K562 (cell line): ENCODE measurements at regions not wholly inside any gene's neighbourhood (a gene's known extent, or its start where the extent isn't known, plus 50 kb on each side); places are given as distances from the start of the nearest gene placed in this dataset.

Experiments
- ATAC-seq: fragments of 200-7000 bp; cut with Tn5 transposase; 3 replicates; pipeline ENCODE4 v1.9.1; 2020; ENCODE audit warnings: moderate library complexity
- BruUV-seq: library from RNA; stranded (reverse); fragments of 400-500 nt; replicated peaks from 2 replicates; lab custom pipeline; 2021; lab: Mats Ljungman, UMichigan
- CTCF ChIA-PET: fragments of 300-600 bp; formaldehyde crosslinking; extraction: SDS; loops from one replicate; lab custom pipeline; 2021; ENCODE audit warnings: low intra/inter-chr PET ratio; lab: Yijun Ruan, JAX
- POLR2A ChIA-PET: fragments of 300-600, 350-650 bp; sonication (Branson Sonifier 250); formaldehyde crosslinking; extraction: SDS; loops from one replicate; lab custom pipeline; 2021; ENCODE audit warnings: antibody characterized with exemption, inconsistent platforms; lab: Yijun Ruan, JAX
- DNase-seq, 4 experiments: peaks; one replicate each; pipeline versions ENCODE4 v3.0.0 to v3.0.0-alpha.2; 2011 to 2018; ENCODE audit warnings: low spot score in 3 of 4, mixed read lengths in 3 of 4; ENCODE audit errors: extremely low read depth in 1 of 4
- FAIRE-seq: peaks from 2 replicates; lab custom pipeline; 2011; peaks lifted over from hg19 to GRCh38; lab: Jason Lieb, UNC
- H2AFZ ChIP-seq: 2 replicates; pipeline ENCODE4 v1.6.0; 2011; ENCODE audit warnings: low read depth, low read length, control low read depth, inconsistent platforms
- H3K27ac ChIP-seq: fragments of 200-600 bp; 3 replicates; pipeline ENCODE4 v1.8.0; 2011; ENCODE audit warnings: low read depth, mild to moderate bottlenecking, control low read depth, inconsistent platforms, low read length, moderate library complexity, mixed read lengths; ENCODE audit errors: extremely low read depth
- H3K27me3 ChIP-seq, 2 experiments: fragments of 300-600 bp in 1 of 2; 2 replicates in 1 of 2; 3 replicates in 1 of 2; pipeline versions ENCODE4 v1.6.0 to v1.8.0; 2011; ENCODE audit warnings: inconsistent platforms in 2 of 2, low read length in 2 of 2, mild to moderate bottlenecking in 1 of 2, mixed read lengths in 1 of 2, moderate library complexity in 1 of 2; ENCODE audit not compliant: control insufficient read depth in 2 of 2, insufficient read depth in 2 of 2
- H3K36me3 ChIP-seq: fragments of 300-600 bp; 3 replicates; pipeline ENCODE4 v1.8.0; 2011; ENCODE audit warnings: mild to moderate bottlenecking, low read length, inconsistent platforms; ENCODE audit not compliant: control insufficient read depth, insufficient read depth
- H3K4me1 ChIP-seq, 2 experiments: fragments of 200-600 bp in 1 of 2; replicated peaks in 1 of 2; 2 replicates in 1 of 2; 3 replicates in 1 of 2; pipeline versions ENCODE4 v1.5.1 to v1.8.0; 2011; ENCODE audit warnings: inconsistent platforms in 2 of 2, low read length in 2 of 2, mild to moderate bottlenecking in 1 of 2, mixed read lengths in 1 of 2, moderate library complexity in 1 of 2; ENCODE audit not compliant: control insufficient read depth in 2 of 2, insufficient read depth in 2 of 2
- H3K4me2 ChIP-seq: 2 replicates; pipeline ENCODE4 v1.6.1; 2011; ENCODE audit warnings: low read length, control low read depth, inconsistent platforms, mixed read lengths; ENCODE audit not compliant: insufficient read depth
- H3K4me3 ChIP-seq: fragments of 200-600 bp; sonication (generic), shearing (Covaris generic); 2 replicates; pipeline ENCODE4 v1.5.1; 2016; ENCODE audit warnings: control low read depth, inconsistent platforms
- H3K79me2 ChIP-seq: fragments of 200-600 bp; 3 replicates; pipeline ENCODE4 v1.8.0; 2011; ENCODE audit warnings: low read length, inconsistent platforms; ENCODE audit not compliant: control insufficient read depth, insufficient read depth
- H3K9ac ChIP-seq, 2 experiments: 2 replicates each; pipeline versions ENCODE4 v1.6.0 to v1.6.1; 2011; ENCODE audit warnings: low read depth in 2 of 2, low read length in 2 of 2, control low read depth in 1 of 2, inconsistent platforms in 1 of 2, mild to moderate bottlenecking in 1 of 2, mixed read lengths in 1 of 2; ENCODE audit not compliant: insufficient read depth in 1 of 2
- H3K9me1 ChIP-seq: one replicate; pipeline ENCODE4 v1.6.0; 2011; ENCODE audit warnings: inconsistent platforms, mild to moderate bottlenecking, low read length, moderate library complexity; ENCODE audit not compliant: control insufficient read depth, insufficient read depth
- H3K9me3 ChIP-seq: replicated peaks from 2 replicates; pipeline ENCODE4 v1.5.1; 2011; ENCODE audit warnings: low read depth, low read length, inconsistent platforms; ENCODE audit not compliant: control insufficient read depth, insufficient read depth
- H4K20me1 ChIP-seq: replicated peaks from 2 replicates; pipeline ENCODE4 v1.6.1; 2011; ENCODE audit warnings: low read length, inconsistent platforms, mixed read lengths; ENCODE audit not compliant: control insufficient read depth, insufficient read depth
- CGGBP1 ChIP-seq: fragments of 250-450 bp; sonication (Bioruptor Pico); IDR thresholded peaks from 2 replicates; pipeline ENCODE4 v1.9.0; 2021; ENCODE audit warnings: mild to moderate bottlenecking
- GABPB2 ChIP-seq: fragments of 250-450 bp; sonication (Bioruptor Pico); conservative IDR thresholded peaks from 2 replicates; pipeline ENCODE4 v1.5.1; 2021; ENCODE audit warnings: mild to moderate bottlenecking
- HDAC6 ChIP-seq: IDR thresholded peaks from 2 replicates; pipeline ENCODE4 v1.6.1; 2012; ENCODE audit warnings: low read depth, mild to moderate bottlenecking, control low read depth, inconsistent platforms, low read length, moderate library complexity
- HIVEP1 ChIP-seq: fragments of 250-450 bp; sonication (Bioruptor Pico); IDR thresholded peaks from 2 replicates; pipeline ENCODE4 v1.4.0; 2020; ENCODE audit warnings: mild to moderate bottlenecking
- HOXB6 ChIP-seq: fragments of 250-450 bp; sonication (Bioruptor Pico); IDR thresholded peaks from 2 replicates; pipeline ENCODE4 v1.5.1; 2022; ENCODE audit warnings: mild to moderate bottlenecking, borderline replicate concordance
- KDM4B ChIP-seq, 2 experiments: fragments of 450-650 bp in 1 of 2; sonication (generic) in 1 of 2; IDR thresholded peaks; 2 replicates each; pipeline ENCODE4 v1.6.1; 2016 to 2017; ENCODE audit warnings: borderline replicate concordance in 2 of 2, antibody characterized with exemption in 1 of 2, low read depth in 1 of 2, mild to moderate bottlenecking in 1 of 2
- KLF10 ChIP-seq: fragments of 250-450 bp; sonication (Bioruptor Pico); IDR thresholded peaks from 2 replicates; pipeline ENCODE4 v1.6.1; 2021; ENCODE audit warnings: matching md5 sums
- MAFG ChIP-seq: fragments of 450-650 bp; conservative IDR thresholded peaks from 2 replicates; pipeline ENCODE4 v1.6.1; 2016; ENCODE audit warnings: missing genetic modification characterization, missing compliant biosample characterization
- NFATC3 ChIP-seq: fragments of 450-650 bp; IDR thresholded peaks from 2 replicates; pipeline ENCODE4 v1.6.1; 2017; ENCODE audit warnings: mild to moderate bottlenecking
- NR2C2 ChIP-seq, 2 experiments: fragments of 200-800 bp in 1 of 2; sonication (Bioruptor generic) in 1 of 2; sonication (generic) in 1 of 2; formaldehyde crosslinking in 1 of 2; IDR thresholded peaks; 2 replicates each; pipeline versions ENCODE4 v1.6.1 to v1.8.0; 2016 to 2022; ENCODE audit warnings: mild to moderate bottlenecking in 1 of 2, missing compliant biosample characterization in 1 of 2, missing genetic modification characterization in 1 of 2, missing genetic modification reagents in 1 of 2
- PRPF4 ChIP-seq: fragments of 200-400 bp; formaldehyde crosslinking; IDR thresholded peaks from one replicate; pipeline ENCODE4 v1.6.1; 2017; ENCODE audit warnings: low read length, low read depth, mild to moderate bottlenecking; ENCODE audit not compliant: insufficient read depth, poor library complexity, severe bottlenecking
- PTTG1 ChIP-seq: fragments of 450-650 bp; IDR thresholded peaks from 2 replicates; pipeline ENCODE4 v1.6.1; 2016; ENCODE audit warnings: low read depth, mild to moderate bottlenecking, missing genetic modification characterization, missing compliant biosample characterization
- PURB ChIP-seq: sonication (generic); formaldehyde crosslinking; IDR thresholded peaks from 2 replicates; pipeline ENCODE4 v1.9.0; 2021; ENCODE audit warnings: low read depth, mild to moderate bottlenecking, missing genetic modification reagents
- RUNX1 ChIP-seq: sonication (generic); IDR thresholded peaks from 2 replicates; pipeline ENCODE4 v1.6.1; 2016; ENCODE audit warnings: antibody characterized with exemption, low read depth
- SIX5 ChIP-seq, 2 experiments: IDR thresholded peaks; 2 replicates each; pipeline ENCODE4 v1.6.1; 2011; ENCODE audit warnings: low read length in 2 of 2, borderline replicate concordance in 1 of 2, low read depth in 1 of 2, mild to moderate bottlenecking in 1 of 2, moderate library complexity in 1 of 2; ENCODE audit not compliant: insufficient read depth in 1 of 2
- TGIF2 ChIP-seq: sonication (generic); formaldehyde crosslinking; IDR thresholded peaks from 2 replicates; pipeline ENCODE4 v1.8.1; 2022; ENCODE audit warnings: mild to moderate bottlenecking, missing genetic modification reagents, moderate library complexity
- ZC3H11A ChIP-seq: IDR thresholded peaks from 2 replicates; pipeline ENCODE4 v1.6.1; 2012; ENCODE audit warnings: low read depth, low read length, improper control_type of control experiment
- ZNF212 ChIP-seq: fragments of 450-650 bp; formaldehyde crosslinking; IDR thresholded peaks from 2 replicates; pipeline ENCODE4 v1.4.0; 2020; ENCODE audit warnings: mild to moderate bottlenecking
- ZNF311 ChIP-seq: fragments of 250-450 bp; sonication (Bioruptor Pico); IDR thresholded peaks from 2 replicates; pipeline ENCODE4 v1.4.0; 2020; ENCODE audit warnings: mild to moderate bottlenecking, moderate library complexity
- ZNF449 ChIP-seq: fragments of 250-450 bp; sonication (Bioruptor Pico); IDR thresholded peaks from 2 replicates; pipeline ENCODE4 v1.8.0; 2022; ENCODE audit warnings: moderate library complexity, mild to moderate bottlenecking, inconsistent platforms
- ZNF512 ChIP-seq: IDR thresholded peaks from 2 replicates; pipeline ENCODE4 v1.6.1; 2016; ENCODE audit warnings: missing genetic modification characterization, missing compliant biosample characterization
- WGBS: fragments of 100-300 bp; shearing (Covaris generic); methylation state at CpG from one replicate; pipeline ENCODE4 v1.1.6; 2016; ENCODE audit warnings: low coverage, mixed read lengths; ENCODE audit not compliant: insufficient coverage; ENCODE audit errors: missing lambda C conversion rate; 5-methylcytosine and 5-hydroxymethylcytosine counted together
- in situ Hi-C: fragments of 300-500 bp; cut with MboI; formaldehyde crosslinking; loops from 4 replicates; pipeline ENCODE4 v1.15.0; 2018; ENCODE audit warnings: inconsistent platforms, mixed read lengths
- intact Hi-C: fragments of 100-400 bp; cut with micrococcal nuclease; formaldehyde crosslinking; loops from 2 replicates; pipeline ENCODE4 v1.14.2; 2022

GRCh38 chr14:85336257-85336656, 193.7 kb upstream of the FLRT2 start (continued):
- no peak for TF ChIP-seq NR2C2 (CRISPR knock-in tag; IDR thresholded peaks at IDR 0.05)
- TF ChIP-seq NR2C2 (tag; IDR thresholded peaks at IDR 0.05), result no peak
- no peak for TF ChIP-seq RUNX1
- no peak for TF ChIP-seq CGGBP1 (CRISPR knock-in tag)
- TF ChIP-seq NFATC3, result no peak
- no peak for TF ChIP-seq GABPB2

DNA sequence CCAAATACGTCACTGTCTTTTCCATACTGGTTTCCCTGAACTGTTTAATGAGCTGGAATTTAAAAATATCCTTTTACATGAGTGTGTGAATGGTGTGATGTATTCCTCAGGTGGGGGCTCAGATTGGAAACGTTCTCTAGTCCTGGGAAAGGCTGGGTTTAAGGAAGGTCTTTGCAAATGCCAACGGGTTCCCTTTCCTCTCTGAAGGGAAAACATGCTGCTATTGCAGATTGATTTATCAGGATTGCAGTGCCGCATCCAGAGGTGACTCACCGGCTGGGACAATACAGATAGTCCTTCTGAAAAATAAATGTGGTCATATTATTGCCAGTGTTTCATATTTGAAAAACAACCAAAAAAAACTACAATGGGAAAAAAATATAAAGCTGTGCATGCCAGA, 193.1 kb upstream of the FLRT2 start:
- intact Hi-C loops, result no loop called here
- H3K9me1 ChIP-seq, result no peaks in the 10 kb centered on the region
- WGBS, result 0% methylated on average over 5 of the region's 5 CpGs
- POLR2A ChIA-PET, result no interaction called here
- no peaks in the 10 kb centered on the region for H3K36me3 ChIP-seq
- H3K4me3 ChIP-seq, result no peak overlapping the region
- H3K27me3 ChIP-seq, result no peaks in the 10 kb centered on the region
- H3K4me1 ChIP-seq, result no peaks in the 10 kb centered on the region
- DNase-seq, result no peak
- no peaks in the 10 kb centered on the region for H4K20me1 ChIP-seq
- no peak overlapping the region for H3K27ac ChIP-seq
- H3K79me2 ChIP-seq, result no peaks in the 10 kb centered on the region
- no peak for FAIRE-seq
- H3K4me2 ChIP-seq, result no peak overlapping the region
- BruUV-seq, result no TSS peak
- CTCF ChIA-PET, result no interaction called here
- ATAC-seq, result no peak
- in situ Hi-C loops, result no loop called here
- H3K9me3 ChIP-seq, result no peaks in the 10 kb centered on the region
- H3K9ac ChIP-seq, result no peak overlapping the region
- no peak overlapping the region for H2AFZ ChIP-seq
- TF ChIP-seq HDAC6 (no peak), ZNF512 (tag) (no peak), ZNF311 (no peak), ZC3H11A (no peak), ZNF212 (CRISPR knock-in tag) (no peak), MAFG (tag) (no peak), HIVEP1 (CRISPR knock-in tag) (no peak), KDM4B (IDR thresholded peaks at IDR 0.05; ENCODE audit: borderline replicate concordance in 2 of 2, low read depth in 1 of 2) (no peak), SIX5 (IDR thresholded peaks at IDR 0.05; ENCODE audit: borderline replicate concordance in 1 of 2, insufficient read depth in 1 of 2, low read depth in 1 of 2, low read length in 2 of 2) (no peak), PTTG1 (tag) (no peak), ZNF449 (CRISPR knock-in tag) (no peak), PURB (CRISPR knock-in tag) (no peak), KLF10 (no peak), HOXB6 (CRISPR knock-in tag) (no peak), TGIF2 (no peak), PRPF4 (no peak)
